ENCODE measurements at regions not wholly inside any gene's neighbourhood (a gene's known extent, or its start where the extent isn't known, plus 50 kb on each side); places are given as distances from the start of the nearest gene placed in this dataset.
"Not testable (repeated sequence)": the region's sequence is repeated elsewhere in the genome, so short reads cannot be mapped to it uniquely, and the experiment has no call there.

GRCh38 chr9:115691693-115692092, 461.9 kb upstream of the PAPPA start:
- TF ChIP-seq, protein P1, sequence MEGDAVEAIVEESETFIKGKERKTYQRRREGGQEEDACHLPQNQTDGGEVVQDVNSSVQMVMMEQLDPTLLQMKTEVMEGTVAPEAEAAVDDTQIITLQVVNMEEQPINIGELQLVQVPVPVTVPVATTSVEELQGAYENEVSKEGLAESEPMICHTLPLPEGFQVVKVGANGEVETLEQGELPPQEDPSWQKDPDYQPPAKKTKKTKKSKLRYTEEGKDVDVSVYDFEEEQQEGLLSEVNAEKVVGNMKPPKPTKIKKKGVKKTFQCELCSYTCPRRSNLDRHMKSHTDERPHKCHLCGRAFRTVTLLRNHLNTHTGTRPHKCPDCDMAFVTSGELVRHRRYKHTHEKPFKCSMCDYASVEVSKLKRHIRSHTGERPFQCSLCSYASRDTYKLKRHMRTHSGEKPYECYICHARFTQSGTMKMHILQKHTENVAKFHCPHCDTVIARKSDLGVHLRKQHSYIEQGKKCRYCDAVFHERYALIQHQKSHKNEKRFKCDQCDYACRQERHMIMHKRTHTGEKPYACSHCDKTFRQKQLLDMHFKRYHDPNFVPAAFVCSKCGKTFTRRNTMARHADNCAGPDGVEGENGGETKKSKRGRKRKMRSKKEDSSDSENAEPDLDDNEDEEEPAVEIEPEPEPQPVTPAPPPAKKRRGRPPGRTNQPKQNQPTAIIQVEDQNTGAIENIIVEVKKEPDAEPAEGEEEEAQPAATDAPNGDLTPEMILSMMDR (IDR thresholded peaks at IDR 0.05): no peak

GRCh38 chr9:115692868-115693267, 460.7 kb upstream of the PAPPA start:
- DNase-seq; intact Hi-C loops (cut with DNase I); ATAC-seq; FAIRE-seq; H3K4me1 ChIP-seq; H3K4me3 ChIP-seq; H3K27ac ChIP-seq; H3K27me3 ChIP-seq; H3K9me3 ChIP-seq; H3K36me3 ChIP-seq: not testable (repeated sequence)
- 62 to 74% methylated on average over 2 of the region's 2 CpGs for WGBS, 2 donors

More at GRCh38 chr9:115691693-115692092, 461.9 kb upstream of the PAPPA start:
- Histone ChIP-seq H3K27ac (no peak overlapping the region), H3K27me3 (no peaks in the 10 kb centered on the region), H3K36me3 (no peaks in the 10 kb centered on the region), H3K4me3 (no peak overlapping the region), H3K4me1 (peaks cover 0 to 5% (median 0%) of the 10 kb centered on the region in 3 donors), H3K9me3 (no peaks in the 10 kb centered on the region)
- intact Hi-C loops (cut with DNase I): no loop called here
- 62 to 74% methylated on average over 3 of the region's 3 CpGs for WGBS, 2 donors
- FAIRE-seq (no peak), ATAC-seq (no peak), DNase-seq (no peak)

DNA sequence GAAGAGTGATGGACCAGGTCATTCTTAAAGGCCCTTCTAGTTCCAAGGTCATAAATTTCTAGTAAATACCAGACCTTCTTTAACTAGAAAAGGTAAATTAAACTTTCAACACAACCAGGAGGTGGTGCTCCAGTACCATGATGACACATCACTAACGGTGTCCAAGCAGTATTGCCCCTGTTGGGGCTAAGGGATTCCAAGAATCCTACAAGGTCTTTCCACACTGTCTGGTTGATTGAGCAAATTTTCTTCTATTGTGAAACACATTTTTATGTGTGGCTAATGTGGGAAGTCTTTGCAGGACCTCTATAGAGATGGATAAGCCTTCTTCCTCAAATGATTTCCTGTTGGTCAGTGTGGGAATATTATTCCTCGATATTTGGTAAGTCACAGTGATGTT, 459.6 kb upstream of the PAPPA start:
- H3K9me3 ChIP-seq: no peaks in the 10 kb centered on the region
- peak in 3 of 4 donors; percentile 59 to 73 (median 60) for ATAC-seq
- H3K27ac ChIP-seq: no peak overlapping the region
- H3K4me3 ChIP-seq: no peak overlapping the region
- DNase-seq: peak in 1 of 6 donors; percentile 14
- TF ChIP-seq, protein P1 (IDR thresholded peaks at IDR 0.05): no peak
- WGBS, 2 donors: 29 to 32% methylated on average over 2 of the region's 2 CpGs
- intact Hi-C loops (cut with DNase I): no loop called here
- H3K4me1 ChIP-seq: peaks cover 0 to 5% (median 0%) of the 10 kb centered on the region in 3 donors
- no peaks in the 10 kb centered on the region for H3K27me3 ChIP-seq
- no peak for FAIRE-seq
- H3K36me3 ChIP-seq: no peaks in the 10 kb centered on the region

GRCh38 chr9:115694991-115695390, 458.6 kb upstream of the PAPPA start:
- Histone ChIP-seq H3K27ac (no peak overlapping the region), H3K4me3 (no peak overlapping the region), H3K36me3 (no peaks in the 10 kb centered on the region), H3K9me3 (no peaks in the 10 kb centered on the region), H3K4me1 (peaks cover 0 to 5% (median 0%) of the 10 kb centered on the region in 3 donors), H3K27me3 (no peaks in the 10 kb centered on the region)
- TF ChIP-seq, protein P1 (IDR thresholded peaks at IDR 0.05): no peak
- no peak for ATAC-seq
- FAIRE-seq: no peak
- DNase-seq: no peak
- intact Hi-C loops (cut with DNase I): no loop called here

DNA sequence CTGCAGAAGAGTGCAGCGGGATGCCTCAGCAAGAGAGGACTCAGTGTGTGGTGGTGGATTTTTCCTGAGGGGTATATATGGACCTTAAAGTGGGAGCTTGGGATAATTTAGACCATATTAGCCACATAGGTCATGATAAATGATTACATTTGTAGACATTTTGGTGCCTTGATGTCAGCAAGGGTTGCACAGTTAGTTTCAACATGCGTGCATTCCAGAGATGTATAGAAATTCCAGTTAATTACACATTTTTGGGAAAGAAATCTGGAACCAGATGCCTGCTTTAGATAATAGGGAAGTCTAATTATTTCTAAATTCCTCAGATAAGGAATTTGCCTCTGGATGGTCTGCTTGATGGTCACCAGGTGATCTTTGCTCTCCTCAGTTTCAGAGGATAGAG, 440.6 kb upstream of the PAPPA start:
- Histone ChIP-seq H3K36me3 (no peaks in the 10 kb centered on the region), H3K9me3 (no peaks in the 10 kb centered on the region), H3K27me3 (no peaks in the 10 kb centered on the region), H3K4me3 (no peak overlapping the region), H3K4me1 (no peaks in the 10 kb centered on the region), H3K27ac (no peak overlapping the region)
- ATAC-seq (no peak), FAIRE-seq (no peak), DNase-seq (no peak)
- 77 to 84% methylated on average over 2 of the region's 2 CpGs for WGBS, 2 donors
- TF ChIP-seq, protein P1 (IDR thresholded peaks at IDR 0.05): no peak
- intact Hi-C loops (cut with DNase I): no loop called here
